OCI-LY1 (cell line): ENCODE measurements at regions not wholly inside any gene's neighbourhood (a gene's known extent, or its start where the extent isn't known, plus 50 kb on each side); places are given as distances from the start of the nearest gene placed in this dataset.

Experiments
- H2AFZ ChIP-seq: fragments of 200-600 bp; sonication (generic), shearing (Covaris generic); 2 replicates; pipeline ENCODE4 v1.6.0; 2014; ENCODE audit warnings: antibody characterized with exemption, mild to moderate bottlenecking, low read length
- H3F3A ChIP-seq: fragments of 200-600 bp; sonication (generic), shearing (Covaris generic); 2 replicates; pipeline ENCODE4 v1.6.0; 2014; ENCODE audit warnings: mild to moderate bottlenecking, antibody characterized with exemption, low read length, moderate library complexity; ENCODE audit not compliant: insufficient read depth
- H3K27ac ChIP-seq: fragments of 200-600 bp; sonication (generic); 2 replicates; pipeline ENCODE4 v1.5.1; 2014; ENCODE audit warnings: low read length, mixed run types, mild to moderate bottlenecking, low read depth; ENCODE audit not compliant: poor library complexity, severe bottlenecking
- H3K27me3 ChIP-seq: fragments of 200-600 bp; sonication (generic); 2 replicates; pipeline ENCODE4 v1.6.0; 2014; ENCODE audit warnings: antibody characterized with exemption, mild to moderate bottlenecking, low read length, moderate library complexity; ENCODE audit not compliant: insufficient read depth
- H3K36me3 ChIP-seq: fragments of 200-600 bp; sonication (generic); 2 replicates; pipeline ENCODE4 v1.6.1; 2014; ENCODE audit warnings: mild to moderate bottlenecking, antibody characterized with exemption, low read length, moderate library complexity, mixed read lengths; ENCODE audit not compliant: insufficient read depth
- H3K4me1 ChIP-seq: fragments of 200-600 bp; sonication (generic); 2 replicates; pipeline ENCODE4 v1.5.1; 2014; ENCODE audit warnings: mild to moderate bottlenecking, low read length, moderate library complexity; ENCODE audit not compliant: insufficient read depth, severe bottlenecking
- H3K4me2 ChIP-seq: fragments of 200-600 bp; sonication (generic), shearing (Covaris generic); 2 replicates; pipeline ENCODE4 v1.6.1; 2014; ENCODE audit warnings: low read length
- H3K4me3 ChIP-seq: fragments of 200-600 bp; sonication (generic); 2 replicates; pipeline ENCODE4 v1.5.1; 2014; ENCODE audit warnings: low read length, low read depth, mild to moderate bottlenecking, mixed read lengths; ENCODE audit not compliant: poor library complexity, severe bottlenecking
- H3K79me2 ChIP-seq: fragments of 200-600 bp; shearing (Covaris generic); 2 replicates; pipeline ENCODE4 v1.6.1; 2016; ENCODE audit warnings: mixed run types, low read length, mixed read lengths; ENCODE audit not compliant: insufficient read depth
- H3K9ac ChIP-seq: fragments of 200-600 bp; sonication (generic), shearing (Covaris generic); 2 replicates; pipeline ENCODE4 v1.6.1; 2014; ENCODE audit warnings: mild to moderate bottlenecking, low read length, mixed read lengths
- H3K9me2 ChIP-seq: fragments of 200-600 bp; sonication (generic), shearing (Covaris generic); 2 replicates; pipeline ENCODE4 v1.6.1; 2014; ENCODE audit warnings: low read depth, mild to moderate bottlenecking, low read length, mixed read lengths
- H3K9me3 ChIP-seq: fragments of 200-600 bp; shearing (Covaris generic); 2 replicates; pipeline ENCODE4 v1.6.1; 2014; ENCODE audit warnings: low read length, mixed read lengths
- H4K20me1 ChIP-seq: fragments of 200-600 bp; sonication (generic), shearing (Covaris generic); 2 replicates; pipeline ENCODE4 v1.6.0; 2016; ENCODE audit warnings: mild to moderate bottlenecking, low read length; ENCODE audit not compliant: insufficient read depth
- EZH2 ChIP-seq: fragments of 200-600 bp; sonication (generic), shearing (Covaris generic); IDR thresholded peaks from 2 replicates; pipeline ENCODE4 v1.8.0; 2017; ENCODE audit warnings: borderline replicate concordance, mixed run types, mild to moderate bottlenecking, antibody characterized with exemption, low read length, moderate library complexity, mixed read lengths
- TF ChIP-seq, protein P1 (sequence below): fragments of 200-600 bp; sonication (generic), shearing (Covaris generic); IDR thresholded peaks from 2 replicates; pipeline ENCODE4 v1.5.1; 2017; ENCODE audit warnings: mild to moderate bottlenecking, antibody characterized with exemption, low read length, moderate library complexity, mixed read lengths

DNA sequence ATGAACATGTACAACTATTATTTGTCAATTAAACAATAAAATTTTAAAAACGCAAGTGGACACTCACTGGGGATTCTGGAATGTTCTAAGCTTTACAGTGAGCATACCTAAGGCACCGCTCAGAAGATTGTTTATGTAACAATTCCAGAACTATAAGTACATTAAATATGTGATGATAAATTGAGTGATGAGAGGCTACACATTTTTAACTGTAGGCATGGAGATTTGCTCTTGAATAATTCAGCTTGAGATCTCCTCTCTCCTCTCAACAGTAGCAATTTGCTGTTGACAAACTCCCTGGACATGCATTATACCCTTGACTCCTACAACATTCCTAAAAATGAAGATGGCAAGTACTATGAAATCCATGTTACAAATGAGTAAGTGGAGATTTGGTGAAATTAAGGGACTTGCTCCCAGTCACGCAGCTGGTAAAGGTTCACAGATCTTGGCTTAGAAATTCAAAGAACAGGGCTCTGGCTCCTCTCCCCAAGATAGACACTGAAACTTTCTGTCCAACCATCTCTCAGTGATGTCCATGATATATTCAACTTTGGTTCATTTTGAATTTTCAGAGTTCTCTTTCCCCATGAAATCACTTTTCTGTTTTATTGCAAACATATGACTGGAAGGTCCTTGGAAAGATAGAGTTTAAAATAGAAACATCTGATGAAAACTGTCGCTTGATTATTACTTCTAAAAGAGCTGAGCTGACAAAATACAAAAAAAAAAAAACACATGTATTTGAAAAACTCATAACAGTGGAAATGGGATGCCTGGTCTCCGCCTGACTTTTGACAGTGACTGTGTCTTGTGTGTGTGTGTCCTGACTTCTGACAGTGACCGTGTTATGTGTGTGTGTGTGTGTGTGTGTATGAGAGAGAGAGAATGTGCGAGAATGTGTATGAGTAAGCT, 488.3 kb downstream of the TNS3 start:
- no peak overlapping the region for H3K27ac ChIP-seq
- no peaks in the 10 kb centered on the region for H3K27me3 ChIP-seq
- H3F3A ChIP-seq: no peaks in the 10 kb centered on the region
- no peak overlapping the region for H3K9ac ChIP-seq
- no peaks in the 10 kb centered on the region for H3K36me3 ChIP-seq
- H3K4me1 ChIP-seq: peaks cover 15% of the 10 kb centered on the region
- no peaks in the 10 kb centered on the region for H3K9me3 ChIP-seq
- H3K4me2 ChIP-seq: no peak overlapping the region
- TF ChIP-seq EZH2: no peak
- TF ChIP-seq, protein P1, sequence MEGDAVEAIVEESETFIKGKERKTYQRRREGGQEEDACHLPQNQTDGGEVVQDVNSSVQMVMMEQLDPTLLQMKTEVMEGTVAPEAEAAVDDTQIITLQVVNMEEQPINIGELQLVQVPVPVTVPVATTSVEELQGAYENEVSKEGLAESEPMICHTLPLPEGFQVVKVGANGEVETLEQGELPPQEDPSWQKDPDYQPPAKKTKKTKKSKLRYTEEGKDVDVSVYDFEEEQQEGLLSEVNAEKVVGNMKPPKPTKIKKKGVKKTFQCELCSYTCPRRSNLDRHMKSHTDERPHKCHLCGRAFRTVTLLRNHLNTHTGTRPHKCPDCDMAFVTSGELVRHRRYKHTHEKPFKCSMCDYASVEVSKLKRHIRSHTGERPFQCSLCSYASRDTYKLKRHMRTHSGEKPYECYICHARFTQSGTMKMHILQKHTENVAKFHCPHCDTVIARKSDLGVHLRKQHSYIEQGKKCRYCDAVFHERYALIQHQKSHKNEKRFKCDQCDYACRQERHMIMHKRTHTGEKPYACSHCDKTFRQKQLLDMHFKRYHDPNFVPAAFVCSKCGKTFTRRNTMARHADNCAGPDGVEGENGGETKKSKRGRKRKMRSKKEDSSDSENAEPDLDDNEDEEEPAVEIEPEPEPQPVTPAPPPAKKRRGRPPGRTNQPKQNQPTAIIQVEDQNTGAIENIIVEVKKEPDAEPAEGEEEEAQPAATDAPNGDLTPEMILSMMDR: no peak
- no peak overlapping the region for H2AFZ ChIP-seq
- no peak overlapping the region for H3K4me3 ChIP-seq
- no peaks in the 10 kb centered on the region for H3K9me2 ChIP-seq
- no peaks in the 10 kb centered on the region for H3K79me2 ChIP-seq
- no peaks in the 10 kb centered on the region for H4K20me1 ChIP-seq

DNA sequence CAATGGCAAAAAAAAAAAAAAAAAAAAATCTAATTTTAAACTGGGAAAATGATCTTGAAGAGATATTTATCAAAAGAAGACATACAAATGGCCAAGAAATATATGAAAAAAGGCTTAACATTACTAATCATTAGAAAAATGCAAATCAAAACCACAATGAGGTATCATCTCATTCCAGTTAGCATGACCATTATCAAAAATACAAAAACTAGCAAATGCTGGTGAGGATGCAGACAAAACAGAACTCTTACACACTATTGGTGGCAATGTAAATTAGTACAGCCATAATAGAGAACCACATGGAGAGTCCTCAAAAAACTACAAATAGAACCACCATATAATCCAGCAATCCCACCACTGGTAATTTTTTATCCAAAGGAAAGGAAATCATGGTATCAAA, 489.6 kb downstream of the TNS3 start:
- Histone ChIP-seq H3K9ac (no peak overlapping the region), H4K20me1 (no peaks in the 10 kb centered on the region), H3K4me1 (peaks cover 15% of the 10 kb centered on the region), H3K36me3 (no peaks in the 10 kb centered on the region), H2AFZ (no peak overlapping the region), H3K27ac (no peak overlapping the region), H3K9me2 (no peaks in the 10 kb centered on the region), H3K79me2 (no peaks in the 10 kb centered on the region), H3F3A (no peaks in the 10 kb centered on the region), H3K27me3 (no peaks in the 10 kb centered on the region), H3K4me2 (no peak overlapping the region), H3K9me3 (no peaks in the 10 kb centered on the region), H3K4me3 (no peak overlapping the region)
- no peak for TF ChIP-seq EZH2
- TF ChIP-seq, protein P1: no peak

DNA sequence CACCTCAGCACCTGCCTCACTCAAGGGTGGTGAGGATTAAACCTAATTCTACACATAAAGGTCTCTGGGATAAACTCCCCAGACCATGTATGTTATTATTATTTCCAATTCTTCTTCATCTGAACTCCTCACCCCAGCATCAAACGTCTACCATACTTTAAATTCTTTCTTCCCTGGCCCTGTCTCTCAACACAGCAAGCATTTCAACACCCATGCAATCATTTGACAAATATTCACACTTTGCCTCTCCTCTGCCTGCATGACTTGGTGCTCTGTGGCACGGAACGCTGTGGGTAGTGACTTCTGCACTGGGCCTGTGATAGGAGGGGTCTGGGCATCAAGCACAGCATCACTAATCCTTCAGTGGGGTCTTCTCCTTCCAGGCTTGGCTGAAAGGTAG, 490.8 kb downstream of the TNS3 start:
- Histone ChIP-seq H3K27ac (no peak overlapping the region), H3K79me2 (no peaks in the 10 kb centered on the region), H3K27me3 (no peaks in the 10 kb centered on the region), H3K4me2 (no peak overlapping the region), H3K9ac (no peak overlapping the region), H4K20me1 (no peaks in the 10 kb centered on the region), H3K4me3 (no peak overlapping the region), H3F3A (no peaks in the 10 kb centered on the region), H2AFZ (no peak overlapping the region), H3K9me2 (no peaks in the 10 kb centered on the region), H3K36me3 (no peaks in the 10 kb centered on the region), H3K4me1 (peaks cover 15% of the 10 kb centered on the region), H3K9me3 (no peaks in the 10 kb centered on the region)
- TF ChIP-seq EZH2: no peak
- TF ChIP-seq, protein P1: no peak
